GM12878 (cell line): ENCODE measurements at regions not wholly inside any gene's neighbourhood (a gene's known extent, or its start where the extent isn't known, plus 50 kb on each side); places are given as distances from the start of the nearest gene placed in this dataset.

Experiments
- ATAC-seq: fragments of 200-7000 bp; cut with Tn5 transposase; 3 replicates; pipeline ENCODE4 v1.9.1; 2020; ENCODE audit warnings: mild to moderate bottlenecking, moderate library complexity
- BruUV-seq: library from RNA; stranded (reverse); fragments of 400-500 nt; replicated peaks from 2 replicates; lab custom pipeline; 2021; lab: Mats Ljungman, UMichigan
- CTCF ChIA-PET: fragments of 300-600 bp; sonication (Branson Sonifier 250); formaldehyde crosslinking; extraction: SDS; loops from one replicate; lab custom pipeline; 2021; ENCODE audit warnings: inconsistent platforms; lab: Yijun Ruan, JAX
- POLR2A ChIA-PET: fragments of 350-600 bp; formaldehyde crosslinking; extraction: SDS; loops from one replicate; lab custom pipeline; 2021; ENCODE audit warnings: inconsistent platforms; lab: Charles Lee
- RAD21 ChIA-PET: fragments of 300-600 bp; sonication (Branson Sonifier 250); formaldehyde crosslinking; loops from one replicate; lab custom pipeline; 2023; ENCODE audit warnings: antibody characterized with exemption; ENCODE audit not compliant: unreplicated experiment; lab: Charles Lee
- SMC1A ChIA-PET: fragments of 300-600 bp; sonication (Branson Sonifier 250); formaldehyde crosslinking; loops from one replicate; lab custom pipeline; 2023; ENCODE audit not compliant: unreplicated experiment, uncharacterized antibody; lab: Charles Lee
- DNase-seq: peaks from one replicate; pipeline ENCODE4 v3.0.0-alpha.2; 2011; ENCODE audit warnings: low read depth, low spot score
- FAIRE-seq: peaks from 3 replicates; lab custom pipeline; 2011; peaks lifted over from hg19 to GRCh38; lab: Jason Lieb, UNC
- H2AFZ ChIP-seq: 2 replicates; pipeline ENCODE4 v1.6.0; 2011; ENCODE audit warnings: low read depth, low read length, control low read depth; ENCODE audit not compliant: control insufficient read depth
- H3K27ac ChIP-seq: 2 replicates; pipeline ENCODE4 v1.5.1; 2011; ENCODE audit warnings: control low read depth; ENCODE audit not compliant: control insufficient read depth, insufficient read depth
- H3K27me3 ChIP-seq, 2 experiments: replicated peaks in 1 of 2; 2 replicates each; pipeline versions ENCODE4 v1.6.0 to v1.6.1; 2011; ENCODE audit warnings: low read length in 1 of 2; ENCODE audit not compliant: control insufficient read depth in 2 of 2, insufficient read depth in 2 of 2
- H3K36me3 ChIP-seq, 2 experiments: 2 replicates each; pipeline ENCODE4 v1.5.1; 2011; ENCODE audit warnings: low read length in 1 of 2; ENCODE audit not compliant: control insufficient read depth in 2 of 2, insufficient read depth in 2 of 2
- H3K4me1 ChIP-seq: 2 replicates; pipeline ENCODE4 v1.6.1; 2011; ENCODE audit warnings: mild to moderate bottlenecking, low read length, moderate library complexity, mixed read lengths; ENCODE audit not compliant: control insufficient read depth, insufficient read depth
- H3K4me2 ChIP-seq: 2 replicates; pipeline ENCODE4 v1.6.0; 2011; ENCODE audit warnings: control low read depth; ENCODE audit not compliant: control insufficient read depth, insufficient read depth
- H3K4me3 ChIP-seq: fragments of 200-600 bp; sonication (generic); 2 replicates; pipeline ENCODE4 v1.5.1; 2016
- H3K79me2 ChIP-seq: 2 replicates; pipeline ENCODE4 v1.6.0; 2011; ENCODE audit warnings: low read length; ENCODE audit not compliant: control insufficient read depth, insufficient read depth
- H3K9ac ChIP-seq: 2 replicates; pipeline ENCODE4 v1.8.0; 2011; ENCODE audit warnings: low read length, control low read depth, mixed read lengths; ENCODE audit not compliant: control insufficient read depth, insufficient read depth
- H3K9me3 ChIP-seq: replicated peaks from 3 replicates; pipeline ENCODE4 v1.5.1; 2011; ENCODE audit warnings: mild to moderate bottlenecking, low read length; ENCODE audit not compliant: control insufficient read depth, insufficient read depth
- H4K20me1 ChIP-seq: 2 replicates; pipeline ENCODE4 v1.6.0; 2011; ENCODE audit not compliant: control insufficient read depth, insufficient read depth
- BRCA1 ChIP-seq: IDR thresholded peaks from 2 replicates; pipeline ENCODE4 v1.6.1; 2011; ENCODE audit warnings: low read depth, low read length, improper control_type of control experiment
- E4F1 ChIP-seq: fragments of 450-650 bp; IDR thresholded peaks from 2 replicates; pipeline ENCODE4 v1.6.1; 2018; ENCODE audit warnings: borderline replicate concordance, mild to moderate bottlenecking; ENCODE audit not compliant: partially characterized antibody
- EP300 ChIP-seq, 2 experiments: fragments of 150-350 bp in 1 of 2; IDR thresholded peaks; 2 replicates each; pipeline ENCODE4 v1.6.1; 2011 to 2012; ENCODE audit warnings: low read depth in 2 of 2, low read length in 2 of 2, borderline replicate concordance in 1 of 2, improper control_type of control experiment in 1 of 2, inconsistent platforms in 1 of 2; ENCODE audit not compliant: control insufficient read depth in 1 of 2
- EZH2 ChIP-seq: IDR thresholded peaks from 2 replicates; pipeline ENCODE4 v1.6.1; 2012; ENCODE audit warnings: low read depth, mild to moderate bottlenecking, control low read depth, inconsistent platforms, low read length, borderline replicate concordance; ENCODE audit not compliant: control insufficient read depth
- KDM1A ChIP-seq: fragments of 200-600 bp; sonication (generic); IDR thresholded peaks from 2 replicates; pipeline ENCODE4 v1.6.1; 2016; ENCODE audit warnings: borderline replicate concordance
- NR2C1 ChIP-seq: fragments of 450-650 bp; IDR thresholded peaks from 2 replicates; pipeline ENCODE4 v1.6.1; 2017; ENCODE audit warnings: antibody characterized with exemption, mild to moderate bottlenecking, moderate library complexity
- PAX5 ChIP-seq: IDR thresholded peaks from 2 replicates; pipeline ENCODE4 v1.6.1; 2011; ENCODE audit warnings: low read depth, low read length, borderline replicate concordance
- POU2F2 ChIP-seq: IDR thresholded peaks from 3 replicates; pipeline ENCODE4 v1.6.1; 2011; ENCODE audit warnings: low read depth, mild to moderate bottlenecking, low read length, borderline replicate concordance
- RCOR1 ChIP-seq: conservative IDR thresholded peaks from 2 replicates; pipeline ENCODE4 v1.6.1; 2012; ENCODE audit warnings: low read depth, low read length, improper control_type of control experiment
- SMAD5 ChIP-seq: IDR thresholded peaks from 2 replicates; pipeline ENCODE4 v1.6.1; 2016; ENCODE audit warnings: antibody characterized with exemption, low read depth
- SMC3 ChIP-seq: IDR thresholded peaks from 2 replicates; pipeline ENCODE4 v1.6.1; 2011; ENCODE audit warnings: low read length, improper control_type of control experiment, borderline replicate concordance
- YBX1 ChIP-seq: fragments of 450-650 bp; IDR thresholded peaks from 2 replicates; pipeline ENCODE4 v1.6.1; 2016; ENCODE audit warnings: antibody characterized with exemption
- ZNF24 ChIP-seq: fragments of 450-650 bp; IDR thresholded peaks from 2 replicates; pipeline ENCODE4 v1.6.1; 2017; ENCODE audit warnings: antibody characterized with exemption, mild to moderate bottlenecking
- ZNF622 ChIP-seq: fragments of 450-650 bp; IDR thresholded peaks from 2 replicates; pipeline ENCODE4 v1.6.1; 2017; ENCODE audit warnings: mild to moderate bottlenecking, inconsistent platforms
- WGBS: methylation state at CpG from one replicate; pipeline ENCODE4 v1.1.6; 2016; ENCODE audit warnings: low lambda C conversion rate; ENCODE audit not compliant: insufficient replicate concordance, insufficient coverage; ENCODE audit errors: missing lambda C conversion rate; 5-methylcytosine and 5-hydroxymethylcytosine counted together
- in situ Hi-C: fragments of 300-500 bp; cut with MboI; formaldehyde crosslinking; loops from 9 replicates; pipeline ENCODE4 v1.14.3; 2018; ENCODE audit warnings: mixed read lengths
- intact Hi-C: fragments of 100-400 bp; cut with micrococcal nuclease; formaldehyde crosslinking; loops from one replicate; pipeline ENCODE4 v1.14.2; 2022; ENCODE audit not compliant: unreplicated experiment
- TF ChIP-seq, protein P1 (sequence below): fragments of 450-650 bp; formaldehyde crosslinking; IDR thresholded peaks from 2 replicates; pipeline ENCODE4 v1.4.0; 2022; ENCODE audit warnings: mild to moderate bottlenecking, moderate library complexity
- TF ChIP-seq, protein P2 (sequence below): fragments of 450-650 bp; IDR thresholded peaks from 2 replicates; pipeline ENCODE4 v1.6.1; 2018; ENCODE audit warnings: mild to moderate bottlenecking, low read depth, moderate library complexity; ENCODE audit not compliant: partially characterized antibody

DNA sequence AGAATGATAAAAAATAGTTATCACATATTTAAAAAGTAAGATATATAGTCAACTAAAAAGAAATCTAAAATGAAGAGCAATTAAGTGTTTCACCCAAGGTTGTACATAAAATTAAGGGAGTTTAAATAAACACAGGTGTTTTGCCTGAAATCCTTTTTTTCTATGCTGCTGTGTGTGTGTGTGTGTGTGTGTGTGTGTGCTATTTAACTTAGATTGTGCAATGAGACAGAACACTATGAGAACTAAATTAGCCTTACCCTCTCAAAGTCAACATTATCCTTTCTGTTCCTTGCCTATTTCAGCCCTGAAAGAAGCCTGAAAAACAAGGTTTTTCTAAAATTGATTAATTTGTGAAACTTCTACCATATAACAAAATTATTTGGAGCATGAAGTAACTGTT is 516.2 kb downstream of the ELAVL2 start (continued):
- TF ChIP-seq EP300 (IDR thresholded peaks at IDR 0.05; ENCODE audit: borderline replicate concordance in 1 of 2, control insufficient read depth in 1 of 2, low read depth in 2 of 2, low read length in 2 of 2) (no peak), E4F1 (no peak), ZNF24 (no peak)

DNA sequence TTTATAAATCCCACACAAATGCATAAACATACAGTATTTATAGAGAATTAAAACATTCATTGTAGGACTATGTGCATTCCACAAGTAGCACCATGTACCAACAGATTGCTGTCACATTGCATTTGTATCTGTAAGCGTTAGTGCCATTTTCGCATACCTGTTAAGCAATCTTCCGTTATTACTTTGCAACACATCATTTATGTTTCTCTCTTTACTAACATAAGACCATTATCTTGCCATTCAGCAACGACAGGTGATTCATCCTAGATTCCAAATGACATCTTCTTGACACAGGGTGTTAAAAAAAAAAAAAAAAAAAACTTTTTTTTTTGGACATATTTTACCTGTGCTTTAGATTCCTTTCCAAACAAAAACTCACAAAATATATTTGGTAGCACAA is 511.8 kb downstream of the ELAVL2 start:
- ChIA-PET RAD21 (no interaction called here), POLR2A (no interaction called here), SMC1A (interaction anchor here (0.7 to 1.6 kb wide), 2 partner anchors 9 to 81 kb away, joined by 3 to 4 read pairs; no protein-coding TSS in a partner anchor), CTCF (no interaction called here)
- no peak overlapping the region for H2AFZ ChIP-seq
- in situ Hi-C loops: no loop called here
- H3K9me3 ChIP-seq: no peaks in the 10 kb centered on the region
- H4K20me1 ChIP-seq: no peaks in the 10 kb centered on the region
- FAIRE-seq: no peak
- no peak overlapping the region for H3K9ac ChIP-seq
- H3K4me3 ChIP-seq: no peak overlapping the region
- no peaks in the 10 kb centered on the region for H3K4me1 ChIP-seq
- DNase-seq: no peak
- no peak for ATAC-seq
- H3K4me2 ChIP-seq: no peak overlapping the region
- intact Hi-C loops: no loop called here
- no TSS peak for BruUV-seq
- 59% methylated on average over 4 of the region's 4 CpGs for WGBS
- no peaks in the 10 kb centered on the region for H3K27me3 ChIP-seq
- H3K27ac ChIP-seq: no peak overlapping the region
- H3K79me2 ChIP-seq: no peaks in the 10 kb centered on the region
- no peaks in the 10 kb centered on the region for H3K36me3 ChIP-seq
- TF ChIP-seq EZH2 (no peak), KDM1A (no peak), BRCA1 (no peak), PAX5 (no peak), RCOR1 (no peak), YBX1 (no peak), SMC3 (no peak), SMAD5 (no peak), NR2C1 (no peak), ZNF622 (no peak), POU2F2 (no peak)
- TF ChIP-seq, protein P1, sequence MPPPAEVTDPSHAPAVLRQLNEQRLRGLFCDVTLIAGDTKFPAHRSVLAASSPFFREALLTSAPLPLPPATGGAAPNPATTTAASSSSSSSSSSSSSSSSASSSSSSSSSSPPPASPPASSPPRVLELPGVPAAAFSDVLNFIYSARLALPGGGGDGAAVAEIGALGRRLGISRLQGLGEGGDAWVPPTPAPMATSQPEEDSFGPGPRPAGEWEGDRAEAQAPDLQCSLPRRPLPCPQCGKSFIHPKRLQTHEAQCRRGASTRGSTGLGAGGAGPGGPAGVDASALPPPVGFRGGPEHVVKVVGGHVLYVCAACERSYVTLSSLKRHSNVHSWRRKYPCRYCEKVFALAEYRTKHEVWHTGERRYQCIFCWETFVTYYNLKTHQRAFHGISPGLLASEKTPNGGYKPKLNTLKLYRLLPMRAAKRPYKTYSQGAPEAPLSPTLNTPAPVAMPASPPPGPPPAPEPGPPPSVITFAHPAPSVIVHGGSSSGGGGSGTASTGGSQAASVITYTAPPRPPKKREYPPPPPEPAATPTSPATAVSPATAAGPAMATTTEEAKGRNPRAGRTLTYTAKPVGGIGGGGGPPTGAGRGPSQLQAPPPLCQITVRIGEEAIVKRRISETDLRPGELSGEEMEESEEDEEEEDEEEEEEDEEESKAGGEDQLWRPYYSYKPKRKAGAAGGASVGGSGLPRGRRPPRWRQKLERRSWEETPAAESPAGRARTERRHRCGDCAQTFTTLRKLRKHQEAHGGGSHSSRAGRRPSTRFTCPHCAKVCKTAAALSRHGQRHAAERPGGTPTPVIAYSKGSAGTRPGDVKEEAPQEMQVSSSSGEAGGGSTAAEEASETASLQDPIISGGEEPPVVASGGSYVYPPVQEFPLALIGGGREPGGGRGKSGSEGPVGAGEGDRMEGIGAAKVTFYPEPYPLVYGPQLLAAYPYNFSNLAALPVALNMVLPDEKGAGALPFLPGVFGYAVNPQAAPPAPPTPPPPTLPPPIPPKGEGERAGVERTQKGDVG: no peak
- TF ChIP-seq, protein P2, sequence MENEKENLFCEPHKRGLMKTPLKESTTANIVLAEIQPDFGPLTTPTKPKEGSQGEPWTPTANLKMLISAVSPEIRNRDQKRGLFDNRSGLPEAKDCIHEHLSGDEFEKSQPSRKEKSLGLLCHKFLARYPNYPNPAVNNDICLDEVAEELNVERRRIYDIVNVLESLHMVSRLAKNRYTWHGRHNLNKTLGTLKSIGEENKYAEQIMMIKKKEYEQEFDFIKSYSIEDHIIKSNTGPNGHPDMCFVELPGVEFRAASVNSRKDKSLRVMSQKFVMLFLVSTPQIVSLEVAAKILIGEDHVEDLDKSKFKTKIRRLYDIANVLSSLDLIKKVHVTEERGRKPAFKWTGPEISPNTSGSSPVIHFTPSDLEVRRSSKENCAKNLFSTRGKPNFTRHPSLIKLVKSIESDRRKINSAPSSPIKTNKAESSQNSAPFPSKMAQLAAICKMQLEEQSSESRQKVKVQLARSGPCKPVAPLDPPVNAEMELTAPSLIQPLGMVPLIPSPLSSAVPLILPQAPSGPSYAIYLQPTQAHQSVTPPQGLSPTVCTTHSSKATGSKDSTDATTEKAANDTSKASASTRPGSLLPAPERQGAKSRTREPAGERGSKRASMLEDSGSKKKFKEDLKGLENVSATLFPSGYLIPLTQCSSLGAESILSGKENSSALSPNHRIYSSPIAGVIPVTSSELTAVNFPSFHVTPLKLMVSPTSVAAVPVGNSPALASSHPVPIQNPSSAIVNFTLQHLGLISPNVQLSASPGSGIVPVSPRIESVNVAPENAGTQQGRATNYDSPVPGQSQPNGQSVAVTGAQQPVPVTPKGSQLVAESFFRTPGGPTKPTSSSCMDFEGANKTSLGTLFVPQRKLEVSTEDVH: no peak
